Glomerular visceral epithelial cell (primary cell): ENCODE measurements at regions not wholly inside any gene's neighbourhood (a gene's known extent, or its start where the extent isn't known, plus 50 kb on each side); places are given as distances from the start of the nearest gene placed in this dataset.
A peak's percentile ranks its signal among the peaks of the same experiment; 100 is the strongest.
"Not testable (repeated sequence)": the region's sequence is repeated elsewhere in the genome, so short reads cannot be mapped to it uniquely, and the experiment has no call there.

Source experiments
- DNase-seq: peaks from one replicate; pipeline ENCODE4 v3.0.0-alpha.2; 2016; ENCODE audit errors: extremely low spot score

- DNase-seq: not testable (repeated sequence)
Observed at GRCh38 chr9:39665020-39665419, 309.6 kb downstream of the SPATA31A1 start.

GRCh38 chr9:39674437-39675210 lies 319.2 kb downstream of the SPATA31A1 start:
- DNase-seq: not testable (repeated sequence)

- not testable (repeated sequence) for DNase-seq
Observed at GRCh38 chr9:39675211-39675553, 319.7 kb downstream of the SPATA31A1 start.

- not testable (repeated sequence) for DNase-seq
Observed at GRCh38 chr9:39678534-39679263, 323.2 kb downstream of the SPATA31A1 start.

- not testable (repeated sequence) for DNase-seq
Observed at GRCh38 chr9:39680694-39681401, 325.4 kb downstream of the SPATA31A1 start.

- not testable (repeated sequence) for DNase-seq
Observed at GRCh38 chr9:39728862-39729261, 373.4 kb downstream of the SPATA31A1 start.

GRCh38 chr9:39744898-39745297 lies 389.4 kb downstream of the SPATA31A1 start:
- DNase-seq: not testable (repeated sequence)

GRCh38 chr9:39775570-39775969 lies 420.1 kb downstream of the SPATA31A1 start:
- not testable (repeated sequence) for DNase-seq

- DNase-seq: not testable (repeated sequence)
Observed at GRCh38 chr9:39791356-39791755, 435.9 kb downstream of the SPATA31A1 start.

- DNase-seq: not testable (repeated sequence)
Observed at GRCh38 chr9:39797935-39798334, 442.5 kb downstream of the SPATA31A1 start.

- not testable (repeated sequence) for DNase-seq
Observed at GRCh38 chr9:39799252-39799651, 443.8 kb downstream of the SPATA31A1 start.

GRCh38 chr9:39802561-39802960 lies 447.1 kb downstream of the SPATA31A1 start:
- not testable (repeated sequence) for DNase-seq

- peak; percentile 40 for DNase-seq
Observed at GRCh38 chr9:39809401-39810226, 454.1 kb downstream of the SPATA31A1 start.

GRCh38 chr9:39810401-39810800 lies 454.9 kb downstream of the SPATA31A1 start:
- not testable (repeated sequence) for DNase-seq

GRCh38 chr9:39811615-39812014 lies 456.1 kb downstream of the SPATA31A1 start:
- not testable (repeated sequence) for DNase-seq

- not testable (repeated sequence) for DNase-seq
Observed at GRCh38 chr9:39828457-39828856, 473.0 kb downstream of the SPATA31A1 start.
